ENCODE measurements at regions not wholly inside any gene's neighbourhood (a gene's known extent, or its start where the extent isn't known, plus 50 kb on each side); places are given as distances from the start of the nearest gene placed in this dataset.

- Mint-ChIP-seq H3K4me1 (ENCODE audit: insufficient read depth, unreplicated experiment) (no peaks in the 10 kb centered on the region), H3K27ac (ENCODE audit: low read depth, unreplicated experiment) (no peak overlapping the region), H3K9me3 (ENCODE audit: unreplicated experiment) (peaks cover 10% of the 10 kb centered on the region), H3K4me3 (ENCODE audit: unreplicated experiment) (no peak overlapping the region), H3K36me3 (ENCODE audit: insufficient read depth, unreplicated experiment) (no peaks in the 10 kb centered on the region), H3K27me3 (ENCODE audit: insufficient read depth, unreplicated experiment) (no peaks in the 10 kb centered on the region)
- ChIA-PET POLR2A (no interaction called here), CTCF (interaction anchor here (0.5 to 1.1 kb wide), 4 partner anchors 15 to 838 kb away, joined by 3 to 6 read pairs (median 4); no protein-coding TSS in a partner anchor)
- no peak for TF ChIP-seq CTCF (IDR thresholded peaks at IDR 0.05; ENCODE audit: unreplicated experiment)
- intact Hi-C loops (cut with micrococcal nuclease), result no loop called here
- peak; percentile 14 for DNase-seq (ENCODE audit: unreplicated experiment)
- no TSS peak for BruUV-seq (replicated peaks)
These were observed 1352.0 kb upstream of the B3GALT2 start for GRCh38 chr1:194538453-194538852.

GRCh38 chr1:194537521-194537920 lies 1351.1 kb upstream of the B3GALT2 start:
- Mint-ChIP-seq H3K4me3 (ENCODE audit: unreplicated experiment) (no peak overlapping the region), H3K27me3 (ENCODE audit: insufficient read depth, unreplicated experiment) (no peaks in the 10 kb centered on the region), H3K36me3 (ENCODE audit: insufficient read depth, unreplicated experiment) (no peaks in the 10 kb centered on the region), H3K27ac (ENCODE audit: low read depth, unreplicated experiment) (no peak overlapping the region), H3K9me3 (ENCODE audit: unreplicated experiment) (peaks cover 6% of the 10 kb centered on the region), H3K4me1 (ENCODE audit: insufficient read depth, unreplicated experiment) (no peaks in the 10 kb centered on the region)
- DNase-seq (ENCODE audit: unreplicated experiment), result no peak
- ChIA-PET CTCF (no interaction called here), POLR2A (no interaction called here)
- no TSS peak for BruUV-seq (replicated peaks)
- intact Hi-C loops (cut with micrococcal nuclease), result no loop called here
- no peak for TF ChIP-seq CTCF (IDR thresholded peaks at IDR 0.05; ENCODE audit: unreplicated experiment)

GRCh38 chr1:194535369-194535768 lies 1349.0 kb upstream of the B3GALT2 start:
- Mint-ChIP-seq H3K9me3 (ENCODE audit: unreplicated experiment) (no peaks in the 10 kb centered on the region), H3K4me3 (ENCODE audit: unreplicated experiment) (no peak overlapping the region), H3K36me3 (ENCODE audit: insufficient read depth, unreplicated experiment) (no peaks in the 10 kb centered on the region), H3K4me1 (ENCODE audit: insufficient read depth, unreplicated experiment) (no peaks in the 10 kb centered on the region), H3K27ac (ENCODE audit: low read depth, unreplicated experiment) (no peak overlapping the region), H3K27me3 (ENCODE audit: insufficient read depth, unreplicated experiment) (no peaks in the 10 kb centered on the region)
- CTCF ChIA-PET, result interaction anchor here (0.6 kb wide), 1 partner anchor 68 kb away, joined by 3 read pairs; no protein-coding TSS in a partner anchor
- DNase-seq (ENCODE audit: unreplicated experiment), result no peak
- POLR2A ChIA-PET, result no interaction called here
- no TSS peak for BruUV-seq (replicated peaks)
- no peak for TF ChIP-seq CTCF (IDR thresholded peaks at IDR 0.05; ENCODE audit: unreplicated experiment)
- intact Hi-C loops (cut with micrococcal nuclease), result no loop called here

- no peak overlapping the region for H3K27ac Mint-ChIP-seq (ENCODE audit: low read depth, unreplicated experiment)
- no peaks in the 10 kb centered on the region for H3K9me3 Mint-ChIP-seq (ENCODE audit: unreplicated experiment)
- H3K4me3 Mint-ChIP-seq (ENCODE audit: unreplicated experiment), result no peak overlapping the region
These were observed 1348.4 kb upstream of the B3GALT2 start for GRCh38 chr1:194534784-194535183.

More at GRCh38 chr1:194534784-194535183, 1348.4 kb upstream of the B3GALT2 start:
- intact Hi-C loops (cut with micrococcal nuclease), result no loop called here
- TF ChIP-seq CTCF (IDR thresholded peaks at IDR 0.05; ENCODE audit: unreplicated experiment), result no peak
- Mint-ChIP-seq H3K4me1 (ENCODE audit: insufficient read depth, unreplicated experiment) (no peaks in the 10 kb centered on the region), H3K27me3 (ENCODE audit: insufficient read depth, unreplicated experiment) (no peaks in the 10 kb centered on the region), H3K36me3 (ENCODE audit: insufficient read depth, unreplicated experiment) (no peaks in the 10 kb centered on the region)
- ChIA-PET POLR2A (no interaction called here), CTCF (interaction anchor here (0.6 kb wide), 1 partner anchor 68 kb away, joined by 3 read pairs; no protein-coding TSS in a partner anchor)
- no peak for DNase-seq (ENCODE audit: unreplicated experiment)
- BruUV-seq (replicated peaks), result no TSS peak
